HepG2 (cell line): ENCODE measurements at regions not wholly inside any gene's neighbourhood (a gene's known extent, or its start where the extent isn't known, plus 50 kb on each side); places are given as distances from the start of the nearest gene placed in this dataset.

Source experiments
- ATAC-seq: fragments of 200-7000 bp; cut with Tn5 transposase; 3 replicates; pipeline ENCODE4 v1.9.1; 2020; ENCODE audit warnings: mild to moderate bottlenecking, moderate library complexity
- BruUV-seq: library from RNA; stranded (reverse); fragments of 400-500 nt; replicated peaks from 2 replicates; lab custom pipeline; 2021; lab: Mats Ljungman, UMichigan
- CTCF ChIA-PET: fragments of 300-600 bp; formaldehyde crosslinking; extraction: SDS; loops from one replicate; lab custom pipeline; 2021; ENCODE audit warnings: low total read pairs, inconsistent platforms, low intra/inter-chr PET ratio; lab: Yijun Ruan, JAX
- POLR2A ChIA-PET: fragments of 350-600 bp; sonication (Branson Sonifier 250); formaldehyde crosslinking; loops from one replicate; lab custom pipeline; 2020; ENCODE audit warnings: antibody characterized with exemption, inconsistent platforms; lab: Yijun Ruan, JAX
- DNase-seq: peaks from one replicate; pipeline ENCODE4 v3.0.0-alpha.2; 2015; ENCODE audit warnings: low spot score
- FAIRE-seq: peaks from 3 replicates; lab custom pipeline; 2011; peaks lifted over from hg19 to GRCh38; lab: Jason Lieb, UNC
- H2AFZ ChIP-seq: one replicate; pipeline ENCODE4 v1.6.1; 2011; ENCODE audit warnings: low read length, inconsistent platforms
- H3K27ac ChIP-seq: fragments of 300-600 bp; 3 replicates; pipeline ENCODE4 v1.8.0; 2011; ENCODE audit warnings: mixed run types, mild to moderate bottlenecking, mixed read lengths, low read length, inconsistent platforms; ENCODE audit not compliant: insufficient read depth; ENCODE audit errors: extremely low read length
- H3K27me3 ChIP-seq, 2 experiments: fragments of 200-600 bp in 1 of 2; 2 replicates in 1 of 2; 3 replicates in 1 of 2; pipeline versions ENCODE4 v1.6.0 to v1.8.0; 2011; ENCODE audit warnings: low read length in 2 of 2, mild to moderate bottlenecking in 2 of 2, moderate library complexity in 2 of 2, inconsistent platforms in 1 of 2; ENCODE audit not compliant: insufficient read depth in 2 of 2, control insufficient read depth in 1 of 2
- H3K36me3 ChIP-seq, 2 experiments: fragments of 200-600 bp in 1 of 2; replicated peaks in 1 of 2; 2 replicates in 1 of 2; 3 replicates in 1 of 2; pipeline versions ENCODE4 v1.5.1 to v1.8.0; 2011; ENCODE audit warnings: low read length in 2 of 2, inconsistent platforms in 1 of 2; ENCODE audit not compliant: insufficient read depth in 2 of 2, control insufficient read depth in 1 of 2
- H3K4me1 ChIP-seq: 2 replicates; pipeline ENCODE4 v1.5.1; 2012; ENCODE audit warnings: low read length, inconsistent platforms; ENCODE audit not compliant: insufficient read depth
- H3K4me2 ChIP-seq: 2 replicates; pipeline ENCODE4 v1.6.0; 2011; ENCODE audit warnings: low read depth, low read length, inconsistent platforms
- H3K4me3 ChIP-seq, 3 experiments: fragments of 200-600 bp in 1 of 3; sonication (generic), shearing (Covaris generic) in 1 of 3; replicated peaks in 1 of 3; 2 replicates each; pipeline ENCODE4 v1.5.1; 2011 to 2016; ENCODE audit warnings: low read length in 3 of 3, inconsistent platforms in 2 of 3, low read depth in 2 of 3, mild to moderate bottlenecking in 2 of 3, control low read depth in 1 of 3, mixed read lengths in 1 of 3; ENCODE audit not compliant: insufficient read depth in 1 of 3
- H3K79me2 ChIP-seq: one replicate; pipeline ENCODE4 v1.6.1; 2011; ENCODE audit warnings: low read length, inconsistent platforms; ENCODE audit not compliant: insufficient read depth
- H3K9ac ChIP-seq: 2 replicates; pipeline ENCODE4 v1.6.0; 2011; ENCODE audit warnings: mild to moderate bottlenecking, low read depth, low read length, inconsistent platforms; ENCODE audit not compliant: insufficient read depth
- H3K9me3 ChIP-seq: 2 replicates; pipeline ENCODE4 v1.5.1; 2012; ENCODE audit warnings: mild to moderate bottlenecking, low read length
- H4K20me1 ChIP-seq: 2 replicates; pipeline ENCODE4 v1.6.0; 2011; ENCODE audit warnings: inconsistent platforms, mild to moderate bottlenecking, low read length, moderate library complexity; ENCODE audit not compliant: insufficient read depth
- ATRX ChIP-seq: sonication (generic); formaldehyde crosslinking; IDR thresholded peaks from 2 replicates; pipeline ENCODE4 v1.4.0; 2020; ENCODE audit warnings: missing genetic modification reagents, borderline replicate concordance
- BATF2 ChIP-seq: sonication (generic); formaldehyde crosslinking; IDR thresholded peaks from 2 replicates; pipeline ENCODE4 v1.8.0; 2022; ENCODE audit warnings: mild to moderate bottlenecking, missing genetic modification reagents, moderate library complexity
- GATAD2A ChIP-seq: IDR thresholded peaks from 2 replicates; pipeline ENCODE4 v1.6.1; 2016
- HCFC1 ChIP-seq: fragments of 150-350 bp; IDR thresholded peaks from 2 replicates; pipeline ENCODE4 v1.6.1; 2014; ENCODE audit warnings: low read depth, low read length
- MTF2 ChIP-seq: sonication (generic); formaldehyde crosslinking; IDR thresholded peaks from 2 replicates; pipeline ENCODE4 v1.5.0; 2020; ENCODE audit warnings: missing genetic modification reagents, borderline replicate concordance
- NFRKB ChIP-seq: fragments of 450-650 bp; IDR thresholded peaks from 2 replicates; pipeline ENCODE4 v1.6.1; 2017
- NR3C1 ChIP-seq: sonication (generic); formaldehyde crosslinking; IDR thresholded peaks from 2 replicates; pipeline ENCODE4 v1.4.0; 2020; ENCODE audit warnings: missing genetic modification reagents
- PTBP1 ChIP-seq: fragments of 200-400 bp; formaldehyde crosslinking; IDR thresholded peaks from 2 replicates; pipeline ENCODE4 v1.6.1; 2018; ENCODE audit warnings: low read length, low read depth; ENCODE audit not compliant: poor library complexity, severe bottlenecking
- SPEN ChIP-seq: sonication (generic); formaldehyde crosslinking; IDR thresholded peaks from 2 replicates; pipeline ENCODE4 v1.5.1; 2020; ENCODE audit warnings: low read depth, mild to moderate bottlenecking, missing genetic modification reagents
- TBX2 ChIP-seq: sonication (generic); formaldehyde crosslinking; IDR thresholded peaks from 2 replicates; pipeline ENCODE4 v1.5.0; 2020; ENCODE audit warnings: missing genetic modification reagents, mild to moderate bottlenecking, borderline replicate concordance
- TFAP4 ChIP-seq: sonication (generic); IDR thresholded peaks from 2 replicates; pipeline ENCODE4 v1.6.1; 2016; ENCODE audit warnings: low read depth, borderline replicate concordance
- ZBTB7B ChIP-seq: sonication (generic); formaldehyde crosslinking; IDR thresholded peaks from 2 replicates; pipeline ENCODE4 v1.4.0; 2020; ENCODE audit warnings: missing genetic modification reagents
- ZNF556 ChIP-seq: sonication (generic); formaldehyde crosslinking; IDR thresholded peaks from 2 replicates; pipeline ENCODE4 v1.4.0; 2020; ENCODE audit warnings: mild to moderate bottlenecking, missing genetic modification reagents, borderline replicate concordance
- ZNF776 ChIP-seq: sonication (generic); formaldehyde crosslinking; IDR thresholded peaks from 2 replicates; pipeline ENCODE4 v1.4.0; 2020; ENCODE audit warnings: mild to moderate bottlenecking, missing genetic modification reagents
- ZSCAN20 ChIP-seq: sonication (generic); formaldehyde crosslinking; IDR thresholded peaks from 2 replicates; pipeline ENCODE4 v1.4.0; 2020; ENCODE audit warnings: missing genetic modification reagents, mild to moderate bottlenecking, borderline replicate concordance
- WGBS: methylation state at CpG from one replicate; pipeline ENCODE4 v1.1.6; 2017; ENCODE audit warnings: low lambda C conversion rate; 5-methylcytosine and 5-hydroxymethylcytosine counted together
- in situ Hi-C: cut with HindIII; loops from 2 replicates; pipeline ENCODE4 v1.10.0; 2017; ENCODE audit warnings: low pct_unique_long_range_greater_than_20kb; ENCODE audit not compliant: extremely low pct_ligation_motif_present
- intact Hi-C: fragments of 100-400 bp; cut with micrococcal nuclease; formaldehyde crosslinking; loops from one replicate; pipeline ENCODE4 v1.10.0; 2022; ENCODE audit not compliant: unreplicated experiment
- TF ChIP-seq, protein P1 (sequence below): IDR thresholded peaks from 2 replicates; pipeline ENCODE4 v1.6.1; 2016; ENCODE audit warnings: control low read depth
- TF ChIP-seq, protein P2 (sequence below): sonication (generic); formaldehyde crosslinking; conservative IDR thresholded peaks from 2 replicates; pipeline ENCODE4 v1.4.0; 2020; ENCODE audit warnings: missing genetic modification reagents

DNA sequence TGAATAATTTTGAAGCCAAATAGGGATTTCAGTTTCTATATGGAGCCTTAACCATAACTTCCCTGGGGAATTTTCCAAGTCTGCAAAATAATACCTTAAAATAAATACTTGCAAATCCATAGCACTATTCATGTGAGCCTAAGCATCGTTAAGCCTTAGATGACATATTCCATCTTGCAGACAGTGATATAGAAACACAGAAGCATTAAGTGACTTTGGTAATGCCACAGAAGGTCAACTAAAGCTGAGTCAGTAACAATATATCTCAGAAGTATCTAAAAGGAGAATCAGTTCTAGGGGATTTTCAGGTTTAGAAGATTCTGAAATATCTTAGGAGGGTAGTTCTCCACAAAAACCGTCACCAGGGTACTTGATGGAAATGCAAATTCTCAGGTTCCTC is 163.4 kb upstream of the COL1A2 start (continued):
- no peak for TF ChIP-seq ZSCAN20 (CRISPR knock-in tag)
- no peak for TF ChIP-seq ZNF776
- no peak for TF ChIP-seq TBX2 (CRISPR knock-in tag)
- TF ChIP-seq NR3C1 (CRISPR knock-in tag), result no peak
- TF ChIP-seq GATAD2A, result no peak
- TF ChIP-seq ZNF556 (CRISPR knock-in tag), result no peak
- TF ChIP-seq, all 625 proteins: peak for 0

DNA sequence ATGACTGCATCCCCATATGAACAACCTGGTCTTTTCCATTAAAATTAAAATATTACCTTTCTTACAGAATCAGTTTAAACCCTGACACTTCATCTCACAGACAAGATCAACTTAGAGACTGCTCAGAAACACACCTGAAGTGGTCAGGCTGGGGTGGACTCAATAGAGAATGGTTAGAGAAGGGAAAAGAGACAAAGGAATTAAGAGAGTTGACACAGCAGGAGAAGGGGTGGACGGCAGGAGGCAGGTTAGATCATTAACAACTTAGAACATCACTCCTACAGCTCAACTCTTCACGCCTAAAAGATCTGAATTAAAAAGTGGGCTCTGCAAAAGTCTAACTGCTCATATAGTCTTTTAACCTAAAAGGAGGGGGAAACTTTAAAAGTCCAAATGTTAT is 157.7 kb upstream of the COL1A2 start:
- no peak for DNase-seq
- H3K36me3 ChIP-seq, result no peaks in the 10 kb centered on the region
- FAIRE-seq, result no peak
- no peaks in the 10 kb centered on the region for H3K4me1 ChIP-seq
- H2AFZ ChIP-seq, result no peak overlapping the region
- H4K20me1 ChIP-seq, result no peaks in the 10 kb centered on the region
- BruUV-seq, result no TSS peak
- H3K9me3 ChIP-seq, result no peaks in the 10 kb centered on the region
- H3K79me2 ChIP-seq, result no peaks in the 10 kb centered on the region
- H3K4me3 ChIP-seq, result no peak overlapping the region
- no peak for ATAC-seq
- no peak overlapping the region for H3K4me2 ChIP-seq
- H3K27ac ChIP-seq, result no peak overlapping the region
- ChIA-PET POLR2A (no interaction called here), CTCF (no interaction called here)
- no peak overlapping the region for H3K9ac ChIP-seq
- TF ChIP-seq PTBP1 (no peak), ZBTB7B (CRISPR knock-in tag) (no peak), HCFC1 (no peak)
- intact Hi-C loops (no loop called here), in situ Hi-C loops (no loop called here)
- H3K27me3 ChIP-seq, result no peaks in the 10 kb centered on the region
- 2% methylated on average over 2 of the region's 2 CpGs for WGBS

- no peak overlapping the region for H3K27ac ChIP-seq
- ATAC-seq, result no peak
- no peaks in the 10 kb centered on the region for H3K9me3 ChIP-seq
- no peaks in the 10 kb centered on the region for H3K27me3 ChIP-seq
- no peak overlapping the region for H3K4me2 ChIP-seq
- no peaks in the 10 kb centered on the region for H3K4me1 ChIP-seq
- FAIRE-seq, result no peak
- ChIA-PET CTCF (no interaction called here), POLR2A (no interaction called here)
- no peak overlapping the region for H2AFZ ChIP-seq
- no peaks in the 10 kb centered on the region for H4K20me1 ChIP-seq
- H3K79me2 ChIP-seq, result no peaks in the 10 kb centered on the region
- BruUV-seq, result no TSS peak
- H3K9ac ChIP-seq, result no peak overlapping the region
- DNase-seq, result no peak
- intact Hi-C loops, result no loop called here
- in situ Hi-C loops, result no loop called here
- H3K4me3 ChIP-seq, result no peak overlapping the region
- no peaks in the 10 kb centered on the region for H3K36me3 ChIP-seq
- 1% methylated on average over 3 of the region's 3 CpGs for WGBS
- TF ChIP-seq SPEN (CRISPR knock-in tag) (no peak), TFAP4 (no peak), NFRKB (no peak), MTF2 (CRISPR knock-in tag) (no peak), BATF2 (CRISPR knock-in tag) (no peak), ATRX (CRISPR knock-in tag) (no peak)
- TF ChIP-seq, protein P1, sequence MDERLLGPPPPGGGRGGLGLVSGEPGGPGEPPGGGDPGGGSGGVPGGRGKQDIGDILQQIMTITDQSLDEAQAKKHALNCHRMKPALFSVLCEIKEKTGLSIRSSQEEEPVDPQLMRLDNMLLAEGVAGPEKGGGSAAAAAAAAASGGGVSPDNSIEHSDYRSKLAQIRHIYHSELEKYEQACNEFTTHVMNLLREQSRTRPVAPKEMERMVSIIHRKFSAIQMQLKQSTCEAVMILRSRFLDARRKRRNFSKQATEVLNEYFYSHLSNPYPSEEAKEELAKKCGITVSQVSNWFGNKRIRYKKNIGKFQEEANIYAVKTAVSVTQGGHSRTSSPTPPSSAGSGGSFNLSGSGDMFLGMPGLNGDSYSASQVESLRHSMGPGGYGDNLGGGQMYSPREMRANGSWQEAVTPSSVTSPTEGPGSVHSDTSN (CRISPR knock-in tag), result no peak
- TF ChIP-seq, protein P2, sequence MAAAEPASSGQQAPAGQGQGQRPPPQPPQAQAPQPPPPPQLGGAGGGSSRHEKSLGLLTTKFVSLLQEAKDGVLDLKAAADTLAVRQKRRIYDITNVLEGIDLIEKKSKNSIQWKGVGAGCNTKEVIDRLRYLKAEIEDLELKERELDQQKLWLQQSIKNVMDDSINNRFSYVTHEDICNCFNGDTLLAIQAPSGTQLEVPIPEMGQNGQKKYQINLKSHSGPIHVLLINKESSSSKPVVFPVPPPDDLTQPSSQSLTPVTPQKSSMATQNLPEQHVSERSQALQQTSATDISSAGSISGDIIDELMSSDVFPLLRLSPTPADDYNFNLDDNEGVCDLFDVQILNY, result no peak
These were observed 157.3 kb upstream of the COL1A2 start for GRCh38 chr7:94237417-94237816.
